CD4-positive, alpha-beta T cell treated with Interleukin-21 for 1 hour (primary cell): ENCODE measurements at regions not wholly inside any gene's neighbourhood (a gene's known extent, or its start where the extent isn't known, plus 50 kb on each side); places are given as distances from the start of the nearest gene placed in this dataset.

Experiments used
- DNase-seq: peaks from one replicate; pipeline ENCODE4 v3.0.0-alpha.2; 2020

DNA sequence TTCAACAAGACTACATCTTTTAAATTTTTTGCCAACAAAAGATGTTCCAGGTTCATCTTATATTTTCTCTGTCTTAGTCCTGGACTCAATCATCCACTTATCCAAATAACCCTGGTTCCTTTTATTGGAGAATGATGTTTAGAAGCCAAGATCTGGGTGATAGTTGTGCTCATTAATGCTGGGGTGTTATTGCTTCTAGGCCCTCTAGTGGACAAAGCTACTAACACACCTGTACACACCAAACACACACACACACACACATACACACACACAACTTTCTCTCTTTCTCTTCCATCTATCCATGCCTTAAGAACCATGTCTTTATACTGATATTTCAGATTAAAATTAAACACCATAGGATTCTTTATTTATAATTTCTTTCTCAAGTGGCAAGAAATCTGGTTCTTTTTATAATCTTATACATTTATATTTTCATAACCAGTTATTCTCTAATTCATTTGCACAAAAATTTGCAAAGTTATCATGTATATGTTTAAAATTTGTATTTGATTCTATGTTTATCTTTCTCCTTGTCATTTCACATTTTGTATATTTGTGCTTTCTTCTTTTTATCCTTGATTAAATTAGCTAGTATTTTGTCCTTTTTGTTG is 179.1 kb upstream of the SMIM23 start:
- DNase-seq = peak; percentile 14

DNA sequence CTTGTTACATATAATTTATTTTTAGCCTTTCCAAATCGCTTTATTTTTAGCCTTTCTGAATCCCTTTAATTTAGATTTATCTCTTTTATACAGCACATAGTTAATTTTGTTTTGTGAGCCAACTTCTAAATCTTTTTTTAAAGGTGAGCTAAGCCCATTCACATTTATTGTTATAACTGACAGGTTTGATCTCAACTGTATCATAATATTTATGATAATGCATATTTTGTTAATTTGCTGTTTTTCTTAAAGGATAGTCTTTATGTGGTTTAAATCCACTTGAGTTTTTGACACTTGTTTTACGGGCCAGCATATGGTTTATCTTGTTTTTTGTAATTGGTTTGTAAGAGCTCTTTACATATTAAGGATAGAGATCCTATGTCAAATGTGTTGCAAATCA is 177.8 kb upstream of the SMIM23 start:
- DNase-seq = no peak

DNA sequence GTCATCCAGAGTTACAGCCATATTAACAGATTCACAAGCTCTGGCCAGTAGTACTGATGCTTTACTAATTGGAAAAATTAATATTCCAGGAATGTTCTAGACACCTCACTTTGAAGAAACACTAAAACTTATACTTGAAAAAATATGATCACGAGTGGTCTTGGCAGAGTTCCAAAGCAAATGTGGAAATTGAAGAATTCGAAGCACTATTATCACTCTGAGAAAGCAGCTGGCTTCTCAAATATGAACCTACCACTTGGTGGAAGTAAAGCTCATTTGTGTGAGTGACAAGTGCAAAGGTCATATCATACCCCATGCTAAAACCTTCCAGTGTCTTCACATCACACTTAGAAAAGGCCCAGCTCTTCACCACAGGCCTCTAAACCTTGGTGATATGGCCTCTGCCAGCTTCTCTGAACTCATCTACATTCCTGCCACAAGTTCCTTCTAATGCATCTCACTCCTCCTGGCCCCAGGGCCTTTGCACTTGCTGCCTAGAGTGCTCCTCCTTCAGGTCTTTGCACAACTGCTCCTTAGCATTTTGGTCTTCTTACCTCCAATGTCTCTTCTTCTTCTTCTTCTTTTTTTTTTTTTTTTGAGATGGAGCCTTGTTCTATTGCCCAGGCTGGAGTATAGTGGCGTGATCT is 175.7 kb upstream of the SMIM23 start:
- DNase-seq = no peak

DNA sequence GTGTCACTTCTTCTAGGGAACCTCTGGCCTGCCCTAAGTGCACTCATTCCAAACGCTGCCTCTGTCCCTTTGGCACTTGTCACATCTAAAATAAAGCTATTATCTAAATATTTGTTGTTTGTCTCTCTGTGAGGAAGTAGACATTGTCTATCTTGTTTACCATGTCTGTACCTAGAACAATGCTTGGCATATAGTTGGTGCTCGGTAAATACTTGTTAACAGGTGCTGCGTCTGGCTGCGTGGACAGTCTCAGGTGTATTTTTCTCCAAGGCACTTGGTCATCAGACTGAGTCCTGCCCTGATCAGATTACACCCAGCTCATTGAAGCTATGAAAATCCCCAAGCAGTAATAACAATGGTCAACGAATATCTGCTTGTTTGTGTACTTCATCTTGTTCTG is 174.9 kb upstream of the SMIM23 start:
- no peak for DNase-seq

DNA sequence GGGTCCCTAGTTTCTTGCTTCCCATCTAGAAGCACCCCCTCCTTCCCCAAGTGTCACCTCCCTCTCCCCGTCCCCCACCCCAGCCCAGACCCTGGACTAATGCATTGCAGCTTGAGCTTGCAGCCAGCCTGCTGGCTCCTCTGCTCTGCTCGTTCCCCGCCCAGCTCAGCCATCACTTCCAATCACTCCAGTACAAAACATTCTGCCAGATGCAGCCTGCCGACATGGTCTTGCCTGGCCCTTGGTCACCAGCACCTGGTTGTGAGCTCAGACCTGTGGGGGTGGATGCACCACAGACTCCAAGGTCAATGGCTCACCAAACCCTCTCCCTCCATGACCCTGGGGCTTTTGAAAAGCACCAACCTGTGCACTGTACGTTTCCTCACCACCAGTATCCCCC is 172.9 kb upstream of the SMIM23 start:
- no peak for DNase-seq

DNA sequence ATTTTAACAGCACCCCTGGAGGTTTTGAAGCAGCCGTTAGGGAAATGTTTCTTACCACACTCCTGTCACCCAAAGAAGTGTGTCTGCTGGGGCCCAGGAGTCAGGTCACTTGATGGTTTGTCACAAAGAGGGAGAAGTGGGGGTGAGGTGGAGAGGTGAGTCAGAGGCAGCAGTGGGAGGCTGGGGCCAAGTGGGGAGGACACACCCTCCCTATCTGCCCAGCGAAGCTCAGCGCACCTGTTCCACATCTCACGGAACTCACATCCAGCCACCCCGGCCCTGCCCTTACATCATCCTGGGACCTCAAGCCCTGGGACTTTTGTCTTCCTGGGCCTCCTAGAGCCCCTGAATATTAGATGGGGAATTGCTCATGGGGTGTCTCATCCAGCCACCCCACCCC is 171.1 kb upstream of the SMIM23 start:
- DNase-seq = no peak

DNA sequence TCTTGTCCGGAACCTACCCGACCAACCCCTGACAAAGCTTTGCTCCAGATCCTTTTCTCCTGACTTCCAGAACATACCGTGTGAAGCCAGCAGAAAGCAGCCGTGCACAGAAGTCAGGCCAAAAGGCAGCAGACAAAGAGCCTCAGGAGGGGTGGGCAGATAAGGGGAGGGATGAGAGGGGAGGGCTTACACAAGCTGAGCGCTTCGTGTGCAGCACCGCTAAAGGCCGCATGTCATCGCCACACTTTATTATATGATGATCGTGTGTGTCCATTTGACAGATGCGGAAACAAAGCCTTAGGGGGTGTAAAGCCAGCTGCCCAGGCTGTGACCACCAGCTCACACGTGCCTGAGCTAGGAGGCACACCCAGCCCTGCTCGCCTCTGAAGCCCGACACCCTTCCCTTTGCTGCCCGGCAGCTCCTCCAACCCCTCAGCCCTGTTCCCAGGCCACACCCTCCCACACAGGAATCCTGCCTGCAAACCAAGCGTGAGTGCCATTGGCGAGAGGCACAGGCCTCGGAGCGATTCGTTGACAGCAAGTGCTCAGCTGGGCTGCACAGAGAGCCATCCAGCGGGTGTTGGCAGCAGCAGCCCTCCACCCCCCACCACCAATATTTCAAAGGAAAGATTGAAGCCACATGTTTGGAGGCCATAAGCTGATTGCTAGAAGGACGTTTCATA is 170.5 kb upstream of the SMIM23 start:
- DNase-seq = no peak

DNA sequence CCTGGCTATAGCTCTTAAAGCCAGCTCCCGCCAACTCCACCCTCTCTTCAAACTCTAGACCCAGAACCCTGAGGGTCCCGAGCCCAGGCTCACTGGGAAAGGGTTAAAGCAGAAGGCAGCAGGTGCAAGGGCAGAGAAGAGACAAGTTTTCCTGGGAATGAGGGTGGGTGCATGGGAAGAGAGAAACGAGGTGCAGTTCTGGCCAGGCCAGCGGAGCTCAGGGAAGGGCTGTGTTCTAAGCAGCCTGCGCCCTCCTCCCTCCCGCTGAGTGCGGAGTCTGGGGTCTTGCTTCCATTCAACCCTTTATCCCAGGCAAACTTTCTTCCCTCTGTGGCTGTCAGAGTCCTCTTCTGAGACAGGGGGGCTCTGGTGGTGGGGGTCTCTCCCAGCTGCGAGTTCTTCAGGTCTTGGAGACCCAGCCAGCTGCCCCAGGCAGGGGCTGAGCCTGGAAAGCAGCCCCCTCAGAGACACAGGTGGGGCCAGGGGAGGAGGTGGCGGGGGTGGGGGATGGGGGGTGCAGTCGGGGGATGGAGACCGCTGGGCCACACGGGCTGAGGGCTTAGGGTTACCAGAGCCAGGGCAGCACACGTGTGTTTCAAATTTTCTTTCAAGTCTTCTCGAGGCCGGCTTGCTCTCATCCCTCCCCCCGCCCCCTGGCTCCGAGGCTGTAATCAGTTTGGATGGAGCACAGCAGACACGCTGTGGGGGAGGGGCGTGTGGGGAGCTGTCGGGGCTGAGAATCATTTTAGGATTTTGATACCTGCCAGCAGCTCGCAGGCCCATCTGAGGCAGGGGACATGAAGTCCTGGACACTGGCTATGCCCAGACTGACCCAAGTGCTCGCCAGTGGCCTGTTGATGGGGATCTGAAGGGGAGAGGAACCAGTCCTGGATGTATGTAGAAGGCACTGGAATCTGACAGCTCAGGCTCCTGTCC is 169.6 kb upstream of the SMIM23 start:
- no peak for DNase-seq

DNA sequence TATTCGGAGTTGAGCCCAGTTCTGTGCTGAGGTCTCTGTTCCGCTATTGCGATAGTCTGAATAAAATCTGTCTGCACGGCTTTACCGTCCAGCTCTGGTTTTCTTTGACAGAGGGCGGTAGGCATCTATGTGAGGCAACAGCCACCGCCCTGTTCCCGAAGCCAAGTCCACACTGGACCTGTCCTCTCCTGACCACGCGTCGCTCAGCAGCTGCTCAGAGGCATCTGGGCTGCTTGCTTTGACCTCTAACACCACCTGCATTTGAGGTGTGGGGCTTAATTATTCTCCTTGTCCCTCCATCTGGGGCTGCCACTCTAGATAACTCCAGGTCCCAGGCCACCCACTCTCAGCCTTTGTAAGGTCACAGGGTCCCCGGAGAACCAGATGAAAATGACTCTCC is 168.4 kb upstream of the SMIM23 start:
- no peak for DNase-seq

DNA sequence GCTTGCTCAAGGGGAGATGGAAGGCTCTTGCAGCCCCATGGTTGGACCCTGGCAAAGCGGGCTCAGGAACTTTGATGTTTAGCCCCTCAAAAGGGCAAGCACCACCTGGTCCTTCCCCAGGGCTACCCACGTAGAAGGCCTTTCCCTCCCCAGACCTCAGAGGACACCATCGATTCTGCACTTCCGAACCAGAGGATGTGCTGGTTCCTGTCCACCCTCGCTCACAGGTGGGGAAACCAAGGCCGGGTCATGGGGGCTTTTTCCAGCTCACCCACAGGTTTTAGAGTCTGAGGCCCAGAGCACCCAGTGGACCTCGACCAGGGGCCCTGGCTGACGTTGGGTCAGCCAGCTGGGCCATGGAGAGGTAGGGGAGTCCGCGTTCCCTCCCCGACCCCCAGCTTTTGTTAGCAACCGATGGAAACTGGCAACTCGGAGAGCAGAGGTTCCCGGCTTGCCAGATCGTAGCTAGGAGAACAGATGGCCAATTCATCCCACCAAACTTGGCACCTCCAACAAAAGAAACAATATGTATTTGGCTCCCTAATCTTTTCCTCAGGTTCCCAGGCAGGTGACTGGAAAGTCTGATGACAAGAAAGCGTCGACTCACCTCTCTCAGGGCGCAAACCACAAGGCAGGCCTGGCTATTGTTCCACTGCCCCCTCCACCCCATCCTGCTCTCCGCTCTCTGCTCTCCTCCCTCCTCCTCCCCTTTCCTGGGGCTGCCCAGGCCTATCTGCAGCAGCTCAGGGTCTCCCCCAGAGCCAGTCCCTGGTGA is 167.6 kb upstream of the SMIM23 start:
- no peak for DNase-seq

DNA sequence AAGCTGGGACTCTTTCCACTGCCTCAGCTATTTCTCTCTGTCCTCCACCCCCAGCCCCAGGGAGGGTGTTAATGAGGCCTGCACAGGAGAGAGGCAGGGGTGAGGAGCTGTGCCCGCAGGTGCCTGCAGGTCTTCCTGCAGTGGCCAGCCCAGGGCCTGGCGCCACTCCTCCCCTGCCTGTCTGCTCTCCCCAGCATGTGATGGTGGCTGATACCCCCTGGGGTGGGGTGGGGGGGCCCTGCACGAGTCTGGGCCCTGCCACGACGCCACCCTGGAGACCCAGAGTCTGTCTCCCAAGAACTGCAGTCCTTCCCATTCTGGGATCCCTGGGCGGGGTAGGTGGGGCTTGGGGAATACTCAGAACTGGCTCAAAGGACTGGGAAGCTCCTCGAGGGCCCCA is 166.4 kb upstream of the SMIM23 start:
- DNase-seq = no peak

DNA sequence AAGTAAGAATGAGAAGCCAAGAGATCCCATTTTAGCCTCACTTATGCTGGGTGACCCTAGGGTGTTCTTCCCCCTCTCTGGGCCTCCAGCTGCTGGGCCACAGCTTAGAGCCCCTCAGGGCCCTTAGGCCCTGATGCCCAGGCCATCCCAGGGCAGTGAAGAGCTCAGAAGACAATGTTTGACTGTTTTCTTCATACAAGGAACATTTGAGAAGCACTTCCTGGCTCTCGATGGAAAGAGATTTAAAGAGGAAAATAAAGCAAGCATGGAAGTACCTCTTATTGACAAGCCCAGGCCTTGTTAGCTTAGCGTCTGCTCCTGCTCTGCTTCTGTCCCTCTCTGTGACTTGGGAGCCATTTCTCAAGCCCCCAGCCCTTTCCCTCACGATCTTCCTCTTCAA is 165.9 kb upstream of the SMIM23 start:
- DNase-seq = no peak

DNA sequence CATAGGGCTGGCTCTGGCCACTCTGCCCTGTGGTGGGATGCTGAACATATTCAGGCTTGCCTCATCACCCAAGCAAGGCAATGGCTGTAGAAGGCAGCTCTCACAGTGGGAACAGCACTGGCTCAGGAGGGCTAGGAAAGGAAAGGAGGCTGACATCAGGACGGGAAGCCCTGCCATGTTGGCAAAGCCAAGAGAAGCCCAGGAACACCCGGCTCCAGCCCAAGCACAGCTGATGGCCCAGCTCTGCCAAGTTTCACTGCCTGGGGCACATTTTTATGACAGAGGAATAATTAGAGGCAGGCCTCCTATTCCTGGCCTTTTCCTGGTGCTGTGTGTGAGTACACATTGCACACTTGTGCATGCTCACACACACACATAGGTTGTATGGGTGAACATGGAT is 163.6 kb upstream of the SMIM23 start:
- no peak for DNase-seq

DNA sequence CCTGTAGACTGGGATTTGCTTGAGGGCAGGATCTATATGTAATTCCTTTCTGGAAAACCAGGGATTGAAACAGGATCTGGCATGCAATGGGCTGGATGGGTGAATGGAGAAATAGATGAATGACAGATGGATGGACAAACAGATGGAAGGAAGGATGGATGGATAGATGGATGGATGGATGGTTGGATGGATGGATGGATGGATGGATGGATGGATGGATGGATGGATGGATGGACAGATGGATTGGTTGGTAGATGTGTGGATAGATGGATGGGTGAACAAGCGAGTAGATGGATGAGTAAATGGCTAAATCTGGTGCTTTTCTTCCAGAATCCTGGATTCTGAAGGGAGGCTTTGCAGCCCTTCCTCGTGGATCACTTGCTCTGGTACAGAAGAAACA is 162.5 kb upstream of the SMIM23 start:
- no peak for DNase-seq

DNA sequence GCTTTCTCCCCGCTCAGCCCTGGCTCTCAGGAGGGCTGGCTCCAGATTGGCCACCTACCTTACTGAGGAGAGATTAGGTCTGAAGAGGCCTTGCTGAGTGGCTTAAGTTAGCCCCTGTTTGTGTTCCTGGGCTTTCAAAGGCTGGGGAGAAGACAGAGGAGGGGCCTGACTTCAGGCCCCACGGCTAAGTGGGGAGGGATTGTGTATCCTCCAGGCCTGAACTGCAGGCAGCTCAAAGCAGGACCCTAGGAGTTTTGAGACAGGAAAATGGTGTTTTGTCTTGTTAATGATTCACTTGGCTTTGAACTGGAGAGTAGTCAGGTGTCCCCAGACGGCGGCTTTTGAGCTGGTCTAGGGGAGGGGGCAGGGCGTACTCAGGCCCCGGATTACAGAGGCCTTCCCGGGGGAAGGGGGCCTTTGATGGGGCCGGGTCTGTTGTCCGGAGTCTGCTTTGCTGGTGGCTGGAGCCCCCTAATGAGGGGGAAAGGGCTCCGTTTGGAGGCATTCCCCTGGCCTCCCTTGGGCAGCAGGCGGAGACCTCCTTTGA is 162.0 kb upstream of the SMIM23 start:
- no peak for DNase-seq

DNA sequence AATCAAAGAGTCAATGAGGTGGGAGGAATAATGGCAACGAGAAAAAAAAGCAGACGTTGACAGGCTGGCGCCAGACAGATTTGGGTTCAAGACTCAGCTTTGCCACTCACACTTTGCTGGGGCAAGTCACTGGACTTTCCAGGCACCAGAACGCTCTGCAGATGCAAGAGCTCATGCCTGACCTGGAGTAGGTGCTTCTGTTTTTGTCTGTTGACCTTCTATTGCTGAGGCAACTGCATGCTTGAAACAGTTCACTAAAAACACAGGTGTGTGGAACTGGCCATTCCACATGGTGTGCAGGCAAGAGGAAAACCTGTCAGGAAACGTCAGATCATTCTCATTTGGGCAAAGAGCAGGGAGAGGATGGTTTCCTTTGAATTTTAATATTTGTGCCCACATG is 161.2 kb upstream of the SMIM23 start:
- DNase-seq = no peak

DNA sequence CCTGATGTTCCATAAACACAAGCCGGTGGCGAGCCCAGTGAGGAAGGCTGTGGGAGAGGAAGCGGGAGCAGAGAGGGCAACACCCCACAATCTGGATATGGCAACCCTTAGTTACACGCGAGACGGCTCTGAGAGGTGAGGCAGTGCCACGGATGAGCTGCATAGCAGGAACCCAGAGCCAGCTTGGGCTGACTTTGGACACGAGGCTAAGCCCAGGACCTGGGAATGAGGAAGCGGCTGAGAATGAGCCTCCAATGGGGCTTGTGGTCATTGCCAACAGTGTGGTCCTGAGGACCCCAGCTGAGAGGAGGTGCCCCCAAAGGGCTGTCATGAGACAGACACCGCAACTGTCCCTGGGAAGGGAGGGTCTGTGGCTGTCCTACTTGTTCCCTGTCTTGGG is 160.0 kb upstream of the SMIM23 start:
- no peak for DNase-seq

DNA sequence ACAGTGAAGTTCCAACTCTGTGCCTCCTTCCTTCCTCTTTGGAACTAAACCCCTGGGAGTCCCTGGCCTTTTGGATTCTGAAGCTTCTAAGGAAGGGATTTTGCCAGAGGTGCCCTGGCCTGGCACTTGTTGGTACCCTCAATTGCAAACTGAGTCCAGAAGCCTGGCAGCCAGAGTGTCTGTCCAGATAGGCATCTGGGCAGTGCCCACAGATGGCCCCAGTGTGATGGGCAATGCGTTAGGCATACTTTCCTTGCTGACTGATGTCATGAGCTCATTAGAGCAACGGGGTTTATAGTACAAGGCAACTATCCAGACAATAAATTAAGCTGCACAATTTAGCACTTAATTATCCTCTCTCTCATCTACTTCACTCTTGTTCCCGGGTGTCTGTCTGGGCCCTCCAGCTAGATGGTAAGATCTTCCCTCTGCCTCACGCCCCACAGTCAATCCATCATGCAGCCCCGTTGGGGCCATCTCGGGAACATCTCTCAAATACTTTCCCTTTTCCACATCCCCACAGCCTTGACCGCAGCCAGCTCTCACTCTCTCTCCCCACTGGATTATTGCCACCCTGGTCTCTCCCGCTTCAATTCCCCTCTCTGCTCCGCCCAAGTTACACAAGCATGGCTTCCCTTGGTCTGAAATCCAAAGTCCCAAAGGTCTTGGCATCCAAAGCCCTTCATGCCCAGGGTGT is 157.5 kb upstream of the SMIM23 start:
- no peak for DNase-seq

DNA sequence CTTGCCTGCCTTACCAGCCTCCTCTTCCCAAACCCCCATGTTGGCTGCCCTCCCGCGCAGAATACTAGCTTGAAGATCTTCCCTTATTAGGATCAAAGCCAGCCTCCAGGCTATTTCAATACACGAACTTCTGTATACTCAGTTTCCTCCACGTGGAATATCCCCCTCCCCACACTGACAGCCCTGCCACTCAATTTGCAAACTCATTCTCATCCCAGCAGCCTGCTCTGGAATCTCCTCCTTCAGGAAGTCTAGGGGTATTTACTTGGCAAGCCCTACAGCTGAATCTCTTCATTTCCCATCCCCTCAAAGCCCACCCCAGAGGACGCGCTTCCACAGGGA is 157.0 kb upstream of the SMIM23 start:
- DNase-seq = no peak

DNA sequence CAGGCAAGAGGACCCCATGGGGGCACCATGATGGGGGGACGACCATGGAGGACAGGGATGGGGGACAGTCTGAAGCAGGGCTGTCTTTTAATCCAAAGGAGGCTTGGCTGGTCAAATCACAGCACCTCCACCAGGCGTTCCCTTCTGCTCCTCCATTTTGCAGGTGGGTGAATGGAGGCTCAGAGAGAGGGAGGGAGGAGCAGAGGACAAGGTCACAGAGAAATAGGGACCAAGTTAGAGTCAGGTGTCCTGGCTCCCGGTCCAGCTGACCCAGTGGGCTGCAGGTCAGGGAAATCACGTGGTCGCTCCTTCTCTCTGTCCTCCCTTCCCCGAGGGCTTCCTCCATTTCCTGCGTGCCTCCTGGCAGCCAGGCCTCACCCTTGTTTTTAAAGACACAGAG is 156.4 kb upstream of the SMIM23 start:
- DNase-seq = no peak

DNA sequence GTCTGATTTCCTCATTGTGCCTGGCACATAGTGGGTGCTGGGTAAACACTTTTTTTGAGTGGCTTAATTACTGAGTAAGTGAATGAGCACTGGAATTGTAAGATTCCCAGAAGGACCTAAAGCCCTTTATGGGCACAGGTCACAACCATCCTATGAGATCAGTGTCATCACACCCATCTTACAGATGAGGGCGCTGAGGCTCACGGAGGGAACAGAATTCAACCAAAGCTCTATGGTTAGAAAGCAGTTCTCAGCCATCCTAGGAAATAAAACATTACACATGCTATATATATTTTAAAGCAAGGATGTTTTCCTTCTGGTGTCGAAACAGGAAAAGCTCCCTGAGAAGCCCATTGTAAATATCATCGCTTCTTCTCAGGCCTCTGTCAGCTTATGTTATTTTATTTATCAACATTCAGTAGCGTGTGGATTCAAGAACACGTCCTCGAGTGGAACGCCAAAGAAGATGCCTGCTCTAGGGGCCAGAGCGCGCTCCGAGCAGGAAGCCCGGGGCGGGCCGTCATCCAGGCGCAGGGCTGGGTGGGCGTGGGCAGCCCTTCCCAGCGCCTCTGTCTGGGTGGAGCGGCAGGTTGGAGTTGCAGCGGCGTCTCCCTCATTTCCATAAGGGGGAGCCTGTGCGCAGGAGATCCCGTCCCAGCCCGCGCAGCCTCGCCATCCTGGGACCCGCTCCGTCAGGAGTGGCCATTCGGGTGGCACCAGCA is 155.8 kb upstream of the SMIM23 start:
- DNase-seq = no peak
